GM19468 (cell line): ENCODE measurements at regions not wholly inside any gene's neighbourhood (a gene's known extent, or its start where the extent isn't known, plus 50 kb on each side); places are given as distances from the start of the nearest gene placed in this dataset.
"Not testable (repeated sequence)": the region's sequence is repeated elsewhere in the genome, so short reads cannot be mapped to it uniquely, and the experiment has no call there.

ENCODE experiments used
- ATAC-seq: cut with Tn5 transposase; IDR thresholded peaks from one replicate; pipeline ENCODE4 v1.9.1; 2021; ENCODE audit warnings: mild to moderate bottlenecking, moderate library complexity, moderate number of reproducible peaks; ENCODE audit not compliant: unreplicated experiment; ENCODE audit errors: extremely low read depth

GRCh38 chr4:112708772-112709171, 71.8 kb downstream of the LARP7 start:
- ATAC-seq: no peak

DNA sequence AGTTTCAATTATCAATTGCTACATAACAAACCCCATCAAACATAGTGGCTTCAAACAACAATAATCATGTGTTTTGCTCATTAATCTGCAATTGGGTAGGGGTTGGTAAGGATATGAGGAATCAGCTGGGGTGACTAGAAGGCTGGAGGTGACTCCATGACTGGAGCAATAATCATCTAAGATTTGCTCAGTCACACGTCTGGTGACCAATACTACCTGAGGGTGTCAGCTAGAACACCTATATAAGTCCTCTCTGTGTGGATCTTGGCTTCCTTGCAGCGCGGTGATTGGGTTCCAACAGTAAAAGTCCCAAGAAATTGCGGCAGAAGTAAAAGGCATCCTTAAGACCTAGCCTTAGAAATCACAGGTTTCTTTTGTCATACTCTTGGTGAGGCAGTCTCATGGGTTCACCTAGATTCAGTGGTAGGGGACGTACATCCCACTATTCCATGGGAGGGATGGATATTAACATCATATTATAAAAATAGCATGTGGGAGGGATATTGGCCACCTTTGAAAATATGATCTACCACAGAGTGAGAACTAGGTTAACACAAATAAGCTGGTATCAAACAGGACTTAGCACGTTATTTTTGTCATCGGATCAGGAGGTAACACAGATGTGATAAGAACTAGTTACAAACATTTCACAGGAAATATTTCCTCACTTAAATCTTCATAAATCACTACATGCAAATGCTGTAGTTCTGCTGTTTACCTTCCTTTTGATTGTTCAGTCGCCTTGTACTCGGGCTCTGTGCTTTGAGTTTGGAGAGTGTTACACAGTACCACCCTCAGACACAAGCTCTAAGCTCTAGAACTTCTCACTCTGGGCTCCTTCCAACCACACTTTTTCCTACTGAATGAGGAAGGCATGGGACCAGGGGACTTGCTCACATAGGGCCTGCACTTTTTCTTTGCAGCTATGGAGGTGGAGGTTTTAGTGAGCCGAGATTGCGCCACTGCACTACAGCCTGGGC, 78.3 kb downstream of the LARP7 start:
- ATAC-seq: no peak

- ATAC-seq: no peak
Measured at GRCh38 chr4:112717856-112718255, 80.9 kb downstream of the LARP7 start.

- ATAC-seq: no peak
Measured at GRCh38 chr4:112721627-112722026, 84.7 kb downstream of the LARP7 start.

- no peak for ATAC-seq
Measured at GRCh38 chr4:112726041-112726440, 89.1 kb downstream of the LARP7 start.

DNA sequence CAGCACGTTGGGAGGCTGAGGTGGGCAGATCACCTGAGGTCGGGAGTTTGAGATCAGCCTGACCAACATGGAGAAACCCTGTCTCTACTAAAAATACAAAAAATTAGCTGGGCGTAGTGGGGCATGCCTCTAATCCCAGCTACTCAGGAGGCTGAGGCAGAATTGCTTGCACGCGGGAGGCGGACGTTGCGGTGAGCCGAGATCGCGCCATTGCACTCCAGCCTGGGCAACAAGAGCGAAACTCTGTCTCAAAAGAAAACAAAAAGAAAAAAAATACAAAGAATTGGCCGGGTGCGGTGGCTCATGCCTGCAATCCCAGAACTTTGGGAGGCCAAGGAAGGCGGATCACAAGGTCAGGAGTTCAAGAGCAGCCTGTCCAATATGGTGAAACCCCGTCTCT, 90.8 kb downstream of the LARP7 start:
- not testable (repeated sequence) for ATAC-seq

DNA sequence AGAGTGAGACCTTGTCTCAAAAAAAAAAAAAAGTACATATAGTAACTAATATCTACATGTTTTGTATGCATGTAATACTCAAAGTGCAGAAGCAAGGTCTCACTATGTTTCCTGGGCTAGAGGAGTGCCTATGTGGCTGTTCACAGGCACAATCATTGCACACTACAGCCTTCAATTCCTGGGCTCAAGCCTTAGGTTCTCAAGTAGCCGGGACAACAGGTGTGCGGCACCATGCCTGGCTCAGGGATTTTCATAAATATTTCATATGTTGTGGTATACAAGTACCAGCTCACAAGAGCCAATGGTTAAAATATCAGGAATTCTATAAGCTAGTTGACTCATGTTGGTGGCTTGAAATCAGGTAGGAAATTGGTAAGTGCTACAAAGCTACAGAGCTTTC, 94.8 kb downstream of the LARP7 start:
- ATAC-seq: no peak

DNA sequence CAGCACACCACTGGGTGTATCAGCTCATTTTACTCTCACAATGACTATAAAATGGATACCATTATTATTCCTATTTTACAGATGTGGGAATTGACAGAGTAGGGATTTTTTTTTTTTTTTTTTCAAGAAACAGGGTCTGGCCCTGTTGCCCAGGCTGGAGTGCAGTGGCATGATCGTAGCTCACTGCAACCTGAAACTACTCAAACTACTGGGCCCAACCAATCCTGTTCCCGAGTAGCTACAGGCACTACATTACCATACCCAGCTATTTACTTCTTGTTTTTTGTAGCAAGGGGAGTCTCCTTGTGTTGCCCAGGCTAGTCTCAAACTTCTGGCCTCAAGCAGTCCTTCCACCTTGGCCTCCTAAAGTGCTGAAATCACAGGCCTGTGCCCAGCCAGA, 95.2 kb downstream of the LARP7 start:
- ATAC-seq: no peak

DNA sequence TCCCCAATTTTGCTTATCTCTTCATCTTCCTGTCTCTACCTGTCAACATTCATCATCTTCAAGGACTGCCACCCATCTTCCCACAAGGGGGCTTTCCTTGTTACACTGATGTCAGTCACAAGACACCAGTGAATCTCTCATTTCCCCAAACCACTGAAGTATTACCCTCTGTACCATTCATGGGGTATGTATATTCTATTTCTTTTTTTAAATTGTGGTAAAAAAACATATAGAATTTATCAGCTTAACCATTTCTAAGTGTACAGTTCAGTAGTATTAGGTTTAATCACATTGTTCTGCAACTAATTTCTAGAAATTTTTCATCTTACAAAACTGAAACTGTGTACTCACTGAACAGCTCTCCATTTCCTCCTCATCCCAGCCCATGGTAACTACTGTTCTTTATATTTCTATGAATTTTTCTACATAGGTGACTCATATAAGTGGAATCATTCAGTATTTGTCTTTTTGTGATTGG, 98.6 kb downstream of the LARP7 start:
- peak; percentile 54 for ATAC-seq

DNA sequence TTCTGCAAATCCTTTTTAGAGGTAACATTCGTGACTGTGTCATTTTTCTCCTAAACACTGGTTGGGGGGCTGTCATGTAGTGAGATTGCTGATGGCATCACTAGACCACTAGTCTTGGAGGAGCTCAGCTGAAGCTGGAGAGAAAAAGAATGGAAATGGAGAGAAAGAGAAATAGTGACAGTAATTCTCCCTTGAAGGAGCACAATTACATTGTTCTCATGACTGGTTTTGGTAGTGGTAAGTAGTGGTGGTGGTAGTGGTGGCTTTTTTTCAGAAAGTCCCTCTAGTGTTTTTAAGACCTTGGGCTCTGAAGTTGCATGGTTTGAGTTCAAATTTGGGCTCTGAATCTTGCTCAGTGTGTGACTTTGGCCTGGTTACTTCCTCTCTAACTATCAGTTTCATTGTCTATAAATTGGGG, 99.8 kb downstream of the LARP7 start:
- ATAC-seq: no peak

GRCh38 chr4:112739442-112739841, 102.5 kb downstream of the LARP7 start:
- ATAC-seq: no peak

- ATAC-seq: no peak
Measured at GRCh38 chr4:112747036-112747435, 110.1 kb downstream of the LARP7 start.

GRCh38 chr4:112748352-112748878, 111.5 kb downstream of the LARP7 start:
- no peak for ATAC-seq

DNA sequence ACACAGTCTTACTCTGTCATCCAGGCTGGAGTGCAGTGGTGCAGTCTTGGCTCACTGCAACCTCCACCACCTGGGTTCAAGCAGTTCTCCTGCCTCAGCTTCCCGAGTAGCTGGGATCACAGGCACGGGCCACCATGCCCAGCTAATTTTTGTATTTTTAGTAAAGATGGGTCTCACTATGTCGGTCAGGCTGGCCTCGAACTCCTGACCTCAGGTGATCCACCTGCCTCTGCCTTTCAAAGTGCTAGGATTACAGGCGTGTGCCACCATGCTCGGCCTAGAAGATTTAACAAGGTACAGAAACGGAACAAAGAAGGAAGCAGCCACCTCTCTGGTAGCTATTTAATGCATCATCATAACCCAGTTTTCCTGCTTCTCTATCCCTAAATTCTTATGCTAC, 113.8 kb downstream of the LARP7 start:
- ATAC-seq: not testable (repeated sequence)

GRCh38 chr4:112751447-112751846, 114.5 kb downstream of the LARP7 start:
- no peak for ATAC-seq

- ATAC-seq: no peak
Measured at GRCh38 chr4:112752061-112752460, 115.1 kb downstream of the LARP7 start.

DNA sequence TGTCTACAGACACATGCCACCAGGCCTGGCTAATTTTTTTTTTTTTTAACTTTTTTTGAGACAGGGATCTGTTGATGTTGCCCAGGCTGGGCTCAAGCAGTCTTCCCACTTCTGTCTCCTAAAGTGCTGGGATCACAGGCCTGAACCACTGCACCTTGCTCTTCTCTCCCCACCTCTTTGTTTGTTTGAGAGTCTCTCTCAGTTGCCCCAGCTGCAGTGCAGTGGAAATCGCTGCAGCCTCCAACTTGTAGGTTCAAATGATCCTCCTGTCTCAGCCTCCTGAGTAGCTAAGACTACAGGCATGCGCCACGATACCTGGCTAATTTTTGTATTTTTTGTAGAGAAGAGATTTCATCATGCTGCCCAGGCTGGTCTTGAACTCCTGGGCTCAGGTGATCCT, 115.6 kb downstream of the LARP7 start:
- ATAC-seq: no peak

DNA sequence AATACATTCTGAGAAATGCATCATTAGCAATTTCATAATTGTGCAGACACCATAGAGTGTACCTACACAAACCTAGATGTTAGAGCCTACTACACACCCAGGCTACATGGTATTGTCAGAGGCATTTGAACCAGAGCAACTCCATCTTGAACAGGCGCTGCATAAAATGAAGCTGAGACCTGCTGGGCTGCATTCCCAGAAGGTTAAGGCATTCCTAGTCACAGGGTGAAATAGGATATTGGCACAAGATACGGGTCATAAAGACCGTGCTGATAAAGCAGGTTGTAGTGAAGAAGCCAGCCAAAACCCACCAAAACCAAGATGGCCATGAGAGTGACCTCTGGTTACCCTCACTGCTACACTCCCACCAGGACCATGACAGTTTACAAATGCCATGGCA, 116.4 kb downstream of the LARP7 start:
- ATAC-seq: no peak

- no peak for ATAC-seq
Measured at GRCh38 chr4:112759313-112759712, 122.4 kb downstream of the LARP7 start.

DNA sequence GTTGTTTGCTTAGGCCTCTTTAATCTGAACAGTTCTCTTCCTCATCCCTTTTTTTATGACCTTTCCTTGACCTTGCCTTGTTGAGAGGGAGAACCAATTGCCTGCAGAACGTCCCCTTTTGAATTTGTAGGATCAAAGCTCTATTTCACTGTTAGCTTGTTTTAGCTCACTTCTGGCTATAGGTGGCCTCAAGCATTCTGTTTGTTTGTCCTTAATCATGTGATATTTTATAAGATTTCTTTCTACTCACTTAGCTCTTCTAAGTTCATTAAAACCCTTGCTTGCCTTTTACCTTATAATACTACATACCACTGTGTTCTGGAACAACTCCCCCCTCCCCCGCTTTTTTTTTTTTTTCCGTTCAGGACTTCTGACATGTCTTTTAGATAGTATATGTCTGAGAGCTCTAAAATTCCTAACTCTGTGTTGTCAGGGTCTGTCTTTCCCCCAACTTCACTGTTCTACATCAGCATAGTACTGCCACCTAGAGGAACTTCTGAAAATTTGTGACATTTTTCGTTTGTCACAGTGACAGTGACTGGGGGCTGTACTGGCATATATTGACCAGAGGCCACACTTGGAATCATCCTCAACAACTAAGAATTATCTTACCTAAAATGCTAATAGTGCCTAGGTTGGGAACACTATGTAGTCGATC, 128.5 kb downstream of the LARP7 start:
- ATAC-seq: peak; percentile 68

DNA sequence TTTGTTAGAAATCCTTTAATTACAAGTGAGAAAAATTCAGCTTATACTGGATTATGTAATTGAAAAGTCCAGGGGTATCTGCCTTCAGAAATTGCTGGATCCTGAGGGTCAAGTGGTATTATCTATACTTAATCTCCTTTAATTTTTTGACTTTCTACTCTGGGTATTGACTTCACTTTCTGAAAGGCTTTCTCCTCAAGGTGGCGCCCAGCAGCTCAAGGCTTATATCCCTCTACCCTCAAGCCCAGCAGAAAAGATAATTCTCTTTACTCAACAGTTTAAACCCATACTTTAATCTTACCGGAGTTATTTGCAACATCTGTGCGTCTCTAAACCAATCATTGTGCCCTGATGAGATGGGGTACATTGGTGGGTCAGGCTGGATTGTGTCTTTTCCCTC, 129.5 kb downstream of the LARP7 start:
- no peak for ATAC-seq
